ENCODE measurements at regions not wholly inside any gene's neighbourhood (a gene's known extent, or its start where the extent isn't known, plus 50 kb on each side); places are given as distances from the start of the nearest gene placed in this dataset.
A peak's percentile ranks its signal among the peaks of the same experiment; 100 is the strongest.

DNA sequence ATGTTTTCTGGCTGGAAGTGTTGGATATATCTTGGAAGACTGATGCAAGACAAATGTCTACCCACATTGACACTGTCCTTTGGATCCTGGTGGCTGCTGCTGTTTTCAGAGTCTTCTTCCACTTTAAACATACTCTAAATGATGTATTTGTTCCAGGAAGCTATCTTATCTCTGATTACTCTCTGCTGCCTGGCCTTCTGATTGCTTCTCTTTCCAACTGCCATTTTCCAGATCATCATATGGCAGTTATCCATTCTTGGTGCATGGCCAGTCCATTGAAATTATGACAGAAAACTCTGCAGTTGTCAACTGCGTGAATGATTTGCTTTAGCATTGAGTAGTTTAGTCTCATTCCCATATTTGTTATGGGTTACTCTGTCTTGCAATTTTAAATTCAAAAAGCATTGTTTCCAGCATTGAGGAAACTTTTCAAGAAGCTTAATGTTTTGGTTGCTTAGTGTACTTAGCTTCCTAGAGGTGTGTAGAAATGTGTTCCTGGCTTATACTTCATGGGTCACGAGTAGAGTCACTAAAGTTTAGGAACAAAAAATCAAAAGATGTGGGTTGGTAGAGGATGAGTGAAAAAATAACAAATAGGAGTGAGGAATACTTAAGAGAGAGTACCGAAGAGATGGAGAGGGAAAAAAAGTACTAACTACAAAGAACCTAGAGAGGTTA, 268.3 kb upstream of the MTPN start:
- H3K9me3 ChIP-seq = no peaks in the 10 kb centered on the region
- WGBS (ENCODE audit: insufficient coverage, low coverage, low lambda C conversion rate, missing lambda C conversion rate) = 45% methylated on average over 3 of the region's 3 CpGs
- intact Hi-C loops (cut with DNase I) = no loop called here
- TF ChIP-seq, protein P1, sequence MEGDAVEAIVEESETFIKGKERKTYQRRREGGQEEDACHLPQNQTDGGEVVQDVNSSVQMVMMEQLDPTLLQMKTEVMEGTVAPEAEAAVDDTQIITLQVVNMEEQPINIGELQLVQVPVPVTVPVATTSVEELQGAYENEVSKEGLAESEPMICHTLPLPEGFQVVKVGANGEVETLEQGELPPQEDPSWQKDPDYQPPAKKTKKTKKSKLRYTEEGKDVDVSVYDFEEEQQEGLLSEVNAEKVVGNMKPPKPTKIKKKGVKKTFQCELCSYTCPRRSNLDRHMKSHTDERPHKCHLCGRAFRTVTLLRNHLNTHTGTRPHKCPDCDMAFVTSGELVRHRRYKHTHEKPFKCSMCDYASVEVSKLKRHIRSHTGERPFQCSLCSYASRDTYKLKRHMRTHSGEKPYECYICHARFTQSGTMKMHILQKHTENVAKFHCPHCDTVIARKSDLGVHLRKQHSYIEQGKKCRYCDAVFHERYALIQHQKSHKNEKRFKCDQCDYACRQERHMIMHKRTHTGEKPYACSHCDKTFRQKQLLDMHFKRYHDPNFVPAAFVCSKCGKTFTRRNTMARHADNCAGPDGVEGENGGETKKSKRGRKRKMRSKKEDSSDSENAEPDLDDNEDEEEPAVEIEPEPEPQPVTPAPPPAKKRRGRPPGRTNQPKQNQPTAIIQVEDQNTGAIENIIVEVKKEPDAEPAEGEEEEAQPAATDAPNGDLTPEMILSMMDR (IDR thresholded peaks at IDR 0.05) = no peak
- no peak for TF ChIP-seq POLR2A (IDR thresholded peaks at IDR 0.05)
- no peak overlapping the region for H3K27ac ChIP-seq
- H3K36me3 ChIP-seq = no peaks in the 10 kb centered on the region
- no peaks in the 10 kb centered on the region for H3K27me3 ChIP-seq
- DNase-seq (no peak), ATAC-seq (no peak)
- H3K4me3 ChIP-seq = no peak overlapping the region
- no peaks in the 10 kb centered on the region for H3K4me1 ChIP-seq

- intact Hi-C loops (cut with DNase I) = no loop called here
- TF ChIP-seq POLR2A (IDR thresholded peaks at IDR 0.05) = no peak
- TF ChIP-seq, protein P1 (IDR thresholded peaks at IDR 0.05) = no peak
- ATAC-seq = no peak
Observed at GRCh38 chr7:136234040-136234439, 256.9 kb upstream of the MTPN start.

DNA sequence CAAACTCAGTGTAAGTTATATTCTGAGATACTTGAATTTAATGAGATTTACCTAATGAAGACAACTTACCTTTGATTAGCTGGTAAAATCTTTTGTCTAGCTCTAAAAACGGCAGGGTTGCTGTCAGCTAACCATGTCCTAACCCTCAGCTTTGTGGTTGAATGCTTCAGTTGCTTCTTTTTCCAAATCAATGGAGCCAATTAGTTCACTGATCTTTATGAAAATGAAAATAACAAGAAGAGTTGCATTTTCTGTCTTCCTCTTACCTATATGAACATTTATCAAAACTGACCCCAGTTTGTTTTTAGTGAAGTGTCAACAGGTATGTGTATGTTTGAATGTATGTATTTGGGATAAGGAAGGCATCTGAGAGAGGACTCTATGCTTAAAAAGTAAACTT, 253.1 kb upstream of the MTPN start:
- Histone ChIP-seq H3K36me3 (no peaks in the 10 kb centered on the region), H3K9me3 (no peaks in the 10 kb centered on the region), H3K27ac (no peak overlapping the region), H3K27me3 (no peaks in the 10 kb centered on the region), H3K4me1 (no peaks in the 10 kb centered on the region), H3K4me3 (no peak overlapping the region)
- no peak for DNase-seq
- no peak for TF ChIP-seq POLR2A (IDR thresholded peaks at IDR 0.05)
- TF ChIP-seq, protein P1 (IDR thresholded peaks at IDR 0.05) = no peak
- WGBS (ENCODE audit: insufficient coverage, low coverage, low lambda C conversion rate, missing lambda C conversion rate) = 13% methylated on average over 1 of the region's 1 CpG
- intact Hi-C loops (cut with DNase I) = no loop called here
- no peak for ATAC-seq

More at GRCh38 chr7:136234040-136234439, 256.9 kb upstream of the MTPN start:
- no peak overlapping the region for H3K27ac ChIP-seq
- no peak overlapping the region for H3K4me3 ChIP-seq
- no peaks in the 10 kb centered on the region for H3K36me3 ChIP-seq
- no peak for DNase-seq
- H3K9me3 ChIP-seq = no peaks in the 10 kb centered on the region
- no peaks in the 10 kb centered on the region for H3K27me3 ChIP-seq
- no peaks in the 10 kb centered on the region for H3K4me1 ChIP-seq

GRCh38 chr7:136229790-136230189, 252.6 kb upstream of the MTPN start:
- H3K36me3 ChIP-seq = no peaks in the 10 kb centered on the region
- 33% methylated on average over 1 of the region's 1 CpG for WGBS (ENCODE audit: insufficient coverage, low coverage, low lambda C conversion rate, missing lambda C conversion rate)
- no peaks in the 10 kb centered on the region for H3K9me3 ChIP-seq
- no peak for ATAC-seq
- H3K4me1 ChIP-seq = no peaks in the 10 kb centered on the region
- H3K27me3 ChIP-seq = no peaks in the 10 kb centered on the region
- H3K27ac ChIP-seq = no peak overlapping the region
- TF ChIP-seq POLR2A (IDR thresholded peaks at IDR 0.05) = no peak
- TF ChIP-seq, protein P1 (IDR thresholded peaks at IDR 0.05) = no peak
- intact Hi-C loops (cut with DNase I) = no loop called here
- DNase-seq = no peak
- no peak overlapping the region for H3K4me3 ChIP-seq

DNA sequence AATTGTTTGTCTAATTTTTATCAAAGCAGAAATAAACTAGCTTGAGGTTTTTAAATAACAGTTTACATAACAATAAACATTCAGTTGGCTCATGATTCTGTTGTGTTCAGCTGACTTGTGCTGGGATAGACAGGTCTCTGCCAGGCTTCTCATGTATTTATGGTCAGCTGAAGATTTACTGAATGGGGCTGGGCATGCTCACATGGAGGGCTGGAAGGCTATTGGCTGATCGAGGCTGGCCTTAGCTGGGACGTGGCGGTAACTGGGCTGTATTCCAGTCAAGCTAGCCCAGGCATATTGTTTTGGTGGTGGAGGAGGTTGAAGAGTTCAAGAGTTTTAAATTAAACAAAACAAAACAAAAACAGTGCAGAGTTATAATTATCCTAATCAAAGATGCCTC, 251.0 kb upstream of the MTPN start:
- Histone ChIP-seq H3K27ac (no peak overlapping the region), H3K27me3 (no peaks in the 10 kb centered on the region), H3K4me3 (no peak overlapping the region), H3K36me3 (no peaks in the 10 kb centered on the region), H3K4me1 (no peaks in the 10 kb centered on the region), H3K9me3 (no peaks in the 10 kb centered on the region)
- WGBS (ENCODE audit: insufficient coverage, low coverage, low lambda C conversion rate, missing lambda C conversion rate) = 61% methylated on average over 3 of the region's 3 CpGs
- ATAC-seq (peak in 1 of 4 donors; percentile 55), DNase-seq (no peak)
- intact Hi-C loops (cut with DNase I) = no loop called here
- no peak for TF ChIP-seq POLR2A (IDR thresholded peaks at IDR 0.05)
- TF ChIP-seq, protein P1 (IDR thresholded peaks at IDR 0.05) = no peak
